SJSA1 (cell line): ENCODE measurements at regions not wholly inside any gene's neighbourhood (a gene's known extent, or its start where the extent isn't known, plus 50 kb on each side); places are given as distances from the start of the nearest gene placed in this dataset.

ENCODE experiments used
- DNase-seq, 2 experiments: peaks; one replicate each; pipeline ENCODE4 v3.0.0-alpha.2; 2015 to 2020; ENCODE audit warnings: low spot score in 2 of 2, low read depth in 1 of 2
- H3K27ac ChIP-seq: fragments of 250-450 bp; sonication (Bioruptor Pico); 2 replicates; pipeline ENCODE4 v1.5.1; 2020; ENCODE audit warnings: mild to moderate bottlenecking, moderate library complexity
- H3K27me3 ChIP-seq: fragments of 250-450 bp; sonication (Bioruptor Pico); replicated peaks from 2 replicates; pipeline ENCODE4 v1.5.1; 2020; ENCODE audit warnings: mild to moderate bottlenecking, moderate library complexity
- H3K36me3 ChIP-seq: fragments of 250-450 bp; sonication (Bioruptor Pico); 2 replicates; pipeline ENCODE4 v1.5.1; 2020; ENCODE audit warnings: mild to moderate bottlenecking
- H3K4me1 ChIP-seq: fragments of 250-450 bp; sonication (Bioruptor Pico); replicated peaks from 2 replicates; pipeline ENCODE4 v1.6.1; 2021; ENCODE audit warnings: mild to moderate bottlenecking
- H3K4me3 ChIP-seq: fragments of 250-450 bp; sonication (Bioruptor Pico); 2 replicates; pipeline ENCODE4 v1.5.1; 2020; ENCODE audit warnings: mild to moderate bottlenecking
- H3K9me3 ChIP-seq: fragments of 250-450 bp; sonication (Bioruptor Pico); replicated peaks from 2 replicates; pipeline ENCODE4 v1.5.1; 2020; ENCODE audit warnings: mild to moderate bottlenecking

DNA sequence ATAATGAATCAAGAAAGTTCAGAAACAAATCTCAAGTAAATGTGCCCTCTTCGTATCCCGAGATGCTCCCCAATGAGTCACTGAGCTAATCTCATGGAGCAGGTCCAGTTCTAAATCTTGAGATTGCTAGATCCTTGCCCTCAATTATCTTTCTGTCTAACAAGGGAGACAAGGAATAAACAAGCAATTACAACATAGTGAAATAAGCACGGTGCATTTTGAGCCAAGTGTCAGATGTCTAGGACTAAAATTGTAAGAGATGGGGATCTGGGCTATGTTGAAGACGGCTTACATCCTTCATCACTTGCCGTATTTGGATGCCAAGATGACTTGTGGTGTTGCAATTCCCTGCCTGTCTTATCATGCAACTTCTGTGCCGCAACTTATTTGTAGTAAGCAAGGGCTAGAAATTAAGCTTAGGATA is 56.5 kb upstream of the ADGRF1 start:
- Histone ChIP-seq H3K27me3 (no peaks in the 10 kb centered on the region), H3K27ac (no peak overlapping the region), H3K4me3 (no peak overlapping the region), H3K9me3 (no peaks in the 10 kb centered on the region), H3K4me1 (no peaks in the 10 kb centered on the region), H3K36me3 (no peaks in the 10 kb centered on the region)
- no peak for DNase-seq

DNA sequence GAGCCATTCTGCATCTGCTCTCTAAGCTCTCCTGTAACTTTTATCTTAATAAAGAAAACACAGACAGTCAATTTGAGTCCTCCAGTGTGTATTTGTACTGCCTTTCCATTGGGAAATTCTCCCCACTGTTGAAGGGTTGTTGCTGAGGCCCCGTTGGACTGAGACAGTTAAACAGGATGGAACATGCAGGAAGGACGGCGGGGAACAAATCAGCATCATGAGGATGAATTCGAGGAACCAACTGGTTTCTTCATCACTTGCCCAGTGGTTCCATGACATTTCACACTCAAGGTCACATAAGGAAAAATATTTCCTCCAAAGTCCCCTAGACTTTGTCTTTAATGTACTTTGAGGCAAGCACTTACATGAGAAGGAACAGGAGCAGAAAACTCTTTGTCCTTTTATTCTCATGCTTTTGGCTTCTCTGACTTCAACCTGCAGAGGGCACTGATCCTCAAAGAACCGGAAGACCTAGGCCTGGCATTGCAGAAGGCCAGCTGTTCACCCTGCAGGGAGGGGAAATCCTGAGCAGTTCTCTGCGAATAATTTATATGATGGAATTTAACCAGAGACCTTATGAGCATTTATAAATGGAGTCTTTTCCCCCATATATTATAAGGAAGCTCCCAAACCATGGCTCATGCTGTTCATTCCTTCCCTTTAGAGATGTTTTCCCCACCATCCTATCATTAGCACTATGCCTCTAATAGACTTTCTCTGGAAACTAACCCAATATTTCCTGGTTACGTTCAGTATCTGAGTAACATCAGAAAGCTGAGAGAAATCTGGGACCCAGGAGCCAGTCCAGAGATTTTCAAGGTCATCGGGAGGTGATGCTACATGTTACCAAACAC is 55.2 kb upstream of the ADGRF1 start:
- Histone ChIP-seq H3K27ac (no peak overlapping the region), H3K36me3 (no peaks in the 10 kb centered on the region), H3K4me1 (no peaks in the 10 kb centered on the region), H3K27me3 (no peaks in the 10 kb centered on the region), H3K4me3 (no peak overlapping the region), H3K9me3 (no peaks in the 10 kb centered on the region)
- DNase-seq, result peak; percentile 32 to 50

GRCh38 chr6:47096211-47096895 is 54.2 kb upstream of the ADGRF1 start:
- no peak for DNase-seq
- Histone ChIP-seq H3K9me3 (no peaks in the 10 kb centered on the region), H3K27ac (no peak overlapping the region)

GRCh38 chr6:47094241-47094925 is 52.3 kb upstream of the ADGRF1 start:
- no peaks in the 10 kb centered on the region for H3K4me1 ChIP-seq
- H3K4me3 ChIP-seq, result no peak overlapping the region
- no peak overlapping the region for H3K27ac ChIP-seq
- H3K9me3 ChIP-seq, result no peaks in the 10 kb centered on the region
- H3K36me3 ChIP-seq, result no peaks in the 10 kb centered on the region
- H3K27me3 ChIP-seq, result no peaks in the 10 kb centered on the region
- DNase-seq, result no peak

More at GRCh38 chr6:47096211-47096895, 54.2 kb upstream of the ADGRF1 start:
- no peaks in the 10 kb centered on the region for H3K4me1 ChIP-seq
- no peaks in the 10 kb centered on the region for H3K27me3 ChIP-seq
- no peak overlapping the region for H3K4me3 ChIP-seq
- no peaks in the 10 kb centered on the region for H3K36me3 ChIP-seq

GRCh38 chr6:47093169-47093568 is 51.0 kb upstream of the ADGRF1 start:
- DNase-seq, result no peak
- Histone ChIP-seq H3K27me3 (no peaks in the 10 kb centered on the region), H3K9me3 (no peaks in the 10 kb centered on the region), H3K4me1 (no peaks in the 10 kb centered on the region), H3K4me3 (no peak overlapping the region), H3K36me3 (no peaks in the 10 kb centered on the region), H3K27ac (no peak overlapping the region)

DNA sequence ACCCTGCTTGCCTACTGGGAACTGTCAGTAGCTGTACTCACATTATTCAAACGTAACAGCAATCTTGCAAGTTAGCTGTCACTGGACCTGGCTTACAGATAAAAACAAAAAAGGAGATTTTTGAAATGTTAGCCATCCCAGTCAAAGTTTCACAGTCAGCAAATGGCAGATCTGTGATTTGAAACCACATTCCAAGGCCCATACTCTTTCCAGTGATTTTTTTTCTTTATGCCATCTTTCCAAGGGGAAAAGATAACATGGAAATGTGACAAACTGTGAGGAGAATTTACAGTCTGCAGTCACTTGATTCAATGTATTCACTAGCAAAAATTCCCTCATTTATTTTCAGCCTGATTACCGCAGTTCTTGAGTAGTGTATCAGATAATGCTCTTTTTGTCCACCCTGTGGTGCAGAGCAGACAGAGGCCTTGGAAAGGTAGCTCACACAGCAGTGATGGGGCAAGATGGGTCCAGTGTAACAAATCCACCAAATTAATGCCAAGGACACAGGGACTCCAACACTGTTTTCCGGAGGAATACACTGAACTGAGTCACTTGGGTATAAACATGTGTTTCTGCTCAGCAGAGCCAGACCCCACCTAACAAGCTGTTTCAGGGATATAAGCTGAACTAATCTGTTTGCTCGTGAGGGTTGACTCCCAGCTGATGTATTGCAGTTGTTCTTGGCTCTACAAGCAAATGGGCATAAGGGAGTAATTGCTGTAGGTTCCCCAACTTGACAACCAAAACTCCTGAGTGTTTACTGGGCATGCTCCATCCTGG is 49.9 kb upstream of the ADGRF1 start:
- DNase-seq, result no peak
- H3K4me1 ChIP-seq, result no peaks in the 10 kb centered on the region
- no peaks in the 10 kb centered on the region for H3K36me3 ChIP-seq
- H3K9me3 ChIP-seq, result no peaks in the 10 kb centered on the region
- no peaks in the 10 kb centered on the region for H3K27me3 ChIP-seq
- no peak overlapping the region for H3K4me3 ChIP-seq
- H3K27ac ChIP-seq, result no peak overlapping the region
